ENCODE measurements at regions not wholly inside any gene's neighbourhood (a gene's known extent, or its start where the extent isn't known, plus 50 kb on each side); places are given as distances from the start of the nearest gene placed in this dataset.

GRCh38 chr6:139448998-139449610, 74.7 kb upstream of the CITED2 start:
- TF ChIP-seq EZH2 (IDR thresholded peaks at IDR 0.05; ENCODE audit: borderline replicate concordance, low read length) (no peak), CTCF (IDR thresholded peaks at IDR 0.05; ENCODE audit: low read length) (no peak)
- H3K79me2 ChIP-seq (ENCODE audit: insufficient read depth, low read length), result no peaks in the 10 kb centered on the region
- H3K4me3 ChIP-seq (ENCODE audit: low read depth, low read length, poor library complexity, severe bottlenecking), result no peak overlapping the region
- H3F3A ChIP-seq (ENCODE audit: insufficient read depth, low read length), result no peaks in the 10 kb centered on the region
- H3K36me3 ChIP-seq (ENCODE audit: insufficient read depth, low read length), result no peaks in the 10 kb centered on the region
- no peaks in the 10 kb centered on the region for H3K27me3 ChIP-seq (ENCODE audit: insufficient read depth, low read length)
- H4K20me1 ChIP-seq (ENCODE audit: insufficient read depth, low read length), result no peaks in the 10 kb centered on the region
- no peak overlapping the region for H2AFZ ChIP-seq (ENCODE audit: low read length)
- H3K4me1 ChIP-seq (ENCODE audit: insufficient read depth, low read length, severe bottlenecking), result no peaks in the 10 kb centered on the region
- H3K9me2 ChIP-seq (ENCODE audit: low read depth, low read length), result no peaks in the 10 kb centered on the region
- H3K9ac ChIP-seq (ENCODE audit: low read length), result no peak overlapping the region
- H3K9me3 ChIP-seq (ENCODE audit: low read length), result no peaks in the 10 kb centered on the region
- H3K27ac ChIP-seq (ENCODE audit: low read depth, low read length, poor library complexity, severe bottlenecking), result no peak overlapping the region
- no peak overlapping the region for H3K4me2 ChIP-seq (ENCODE audit: low read length)

GRCh38 chr6:139448051-139448649, 73.7 kb upstream of the CITED2 start:
- Histone ChIP-seq H3K4me1 (ENCODE audit: insufficient read depth, low read length, severe bottlenecking) (no peaks in the 10 kb centered on the region), H3K4me3 (ENCODE audit: low read depth, low read length, poor library complexity, severe bottlenecking) (no peak overlapping the region), H3K27me3 (ENCODE audit: insufficient read depth, low read length) (no peaks in the 10 kb centered on the region), H3F3A (ENCODE audit: insufficient read depth, low read length) (no peaks in the 10 kb centered on the region), H3K4me2 (ENCODE audit: low read length) (no peak overlapping the region), H3K79me2 (ENCODE audit: insufficient read depth, low read length) (no peaks in the 10 kb centered on the region), H3K9me3 (ENCODE audit: low read length) (no peaks in the 10 kb centered on the region), H4K20me1 (ENCODE audit: insufficient read depth, low read length) (no peaks in the 10 kb centered on the region), H3K9ac (ENCODE audit: low read length) (no peak overlapping the region), H3K9me2 (ENCODE audit: low read depth, low read length) (no peaks in the 10 kb centered on the region), H3K36me3 (ENCODE audit: insufficient read depth, low read length) (no peaks in the 10 kb centered on the region), H2AFZ (ENCODE audit: low read length) (no peak overlapping the region), H3K27ac (ENCODE audit: low read depth, low read length, poor library complexity, severe bottlenecking) (no peak overlapping the region)
- TF ChIP-seq EZH2 (IDR thresholded peaks at IDR 0.05; ENCODE audit: borderline replicate concordance, low read length) (no peak), CTCF (IDR thresholded peaks at IDR 0.05; ENCODE audit: low read length) (no peak)

GRCh38 chr6:139447656-139447975, 73.2 kb upstream of the CITED2 start:
- Histone ChIP-seq H3K4me2 (ENCODE audit: low read length) (no peak overlapping the region), H3K27me3 (ENCODE audit: insufficient read depth, low read length) (no peaks in the 10 kb centered on the region), H3K27ac (ENCODE audit: low read depth, low read length, poor library complexity, severe bottlenecking) (no peak overlapping the region), H3K9me3 (ENCODE audit: low read length) (no peaks in the 10 kb centered on the region), H3F3A (ENCODE audit: insufficient read depth, low read length) (no peaks in the 10 kb centered on the region), H3K79me2 (ENCODE audit: insufficient read depth, low read length) (no peaks in the 10 kb centered on the region), H4K20me1 (ENCODE audit: insufficient read depth, low read length) (no peaks in the 10 kb centered on the region), H2AFZ (ENCODE audit: low read length) (no peak overlapping the region), H3K4me3 (ENCODE audit: low read depth, low read length, poor library complexity, severe bottlenecking) (no peak overlapping the region), H3K9me2 (ENCODE audit: low read depth, low read length) (no peaks in the 10 kb centered on the region), H3K9ac (ENCODE audit: low read length) (no peak overlapping the region), H3K36me3 (ENCODE audit: insufficient read depth, low read length) (no peaks in the 10 kb centered on the region), H3K4me1 (ENCODE audit: insufficient read depth, low read length, severe bottlenecking) (no peaks in the 10 kb centered on the region)
- TF ChIP-seq EZH2 (IDR thresholded peaks at IDR 0.05; ENCODE audit: borderline replicate concordance, low read length), result no peak
- TF ChIP-seq CTCF (IDR thresholded peaks at IDR 0.05; ENCODE audit: low read length), result no peak
